ENCODE measurements at regions not wholly inside any gene's neighbourhood (a gene's known extent, or its start where the extent isn't known, plus 50 kb on each side); places are given as distances from the start of the nearest gene placed in this dataset.

DNA sequence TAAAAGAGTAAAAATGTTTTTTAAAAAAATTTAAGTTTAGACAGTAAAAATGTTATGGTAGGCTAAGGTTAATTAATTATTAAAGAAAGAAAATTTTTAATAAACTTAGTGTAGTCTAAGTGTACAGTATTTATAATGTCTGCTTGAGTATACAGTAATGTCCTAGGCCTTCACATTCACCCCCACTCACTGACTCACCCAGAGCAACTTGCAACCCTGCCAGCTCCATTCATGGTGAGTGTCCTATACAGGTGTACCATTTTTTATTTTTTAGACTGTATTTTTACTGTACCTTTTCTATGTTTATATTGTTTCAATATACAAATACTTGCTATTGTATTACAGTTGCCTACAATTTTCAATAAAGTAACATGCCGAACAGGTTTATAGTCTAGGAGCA, 234.1 kb downstream of the AUH start:
- TF ChIP-seq, protein P1, sequence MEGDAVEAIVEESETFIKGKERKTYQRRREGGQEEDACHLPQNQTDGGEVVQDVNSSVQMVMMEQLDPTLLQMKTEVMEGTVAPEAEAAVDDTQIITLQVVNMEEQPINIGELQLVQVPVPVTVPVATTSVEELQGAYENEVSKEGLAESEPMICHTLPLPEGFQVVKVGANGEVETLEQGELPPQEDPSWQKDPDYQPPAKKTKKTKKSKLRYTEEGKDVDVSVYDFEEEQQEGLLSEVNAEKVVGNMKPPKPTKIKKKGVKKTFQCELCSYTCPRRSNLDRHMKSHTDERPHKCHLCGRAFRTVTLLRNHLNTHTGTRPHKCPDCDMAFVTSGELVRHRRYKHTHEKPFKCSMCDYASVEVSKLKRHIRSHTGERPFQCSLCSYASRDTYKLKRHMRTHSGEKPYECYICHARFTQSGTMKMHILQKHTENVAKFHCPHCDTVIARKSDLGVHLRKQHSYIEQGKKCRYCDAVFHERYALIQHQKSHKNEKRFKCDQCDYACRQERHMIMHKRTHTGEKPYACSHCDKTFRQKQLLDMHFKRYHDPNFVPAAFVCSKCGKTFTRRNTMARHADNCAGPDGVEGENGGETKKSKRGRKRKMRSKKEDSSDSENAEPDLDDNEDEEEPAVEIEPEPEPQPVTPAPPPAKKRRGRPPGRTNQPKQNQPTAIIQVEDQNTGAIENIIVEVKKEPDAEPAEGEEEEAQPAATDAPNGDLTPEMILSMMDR (IDR thresholded peaks at IDR 0.05): no peak
- Mint-ChIP-seq H3K4me3 (ENCODE audit: unreplicated experiment) (no peak overlapping the region), H3K27me3 (ENCODE audit: unreplicated experiment) (no peaks in the 10 kb centered on the region), H3K4me1 (ENCODE audit: unreplicated experiment) (peaks cover 24% of the 10 kb centered on the region), H3K27ac (ENCODE audit: unreplicated experiment) (no peak overlapping the region), H3K36me3 (ENCODE audit: unreplicated experiment) (no peaks in the 10 kb centered on the region), H3K9me3 (ENCODE audit: unreplicated experiment) (peaks cover 20% of the 10 kb centered on the region)
- DNase-seq (ENCODE audit: extremely low spot score, unreplicated experiment): no peak

DNA sequence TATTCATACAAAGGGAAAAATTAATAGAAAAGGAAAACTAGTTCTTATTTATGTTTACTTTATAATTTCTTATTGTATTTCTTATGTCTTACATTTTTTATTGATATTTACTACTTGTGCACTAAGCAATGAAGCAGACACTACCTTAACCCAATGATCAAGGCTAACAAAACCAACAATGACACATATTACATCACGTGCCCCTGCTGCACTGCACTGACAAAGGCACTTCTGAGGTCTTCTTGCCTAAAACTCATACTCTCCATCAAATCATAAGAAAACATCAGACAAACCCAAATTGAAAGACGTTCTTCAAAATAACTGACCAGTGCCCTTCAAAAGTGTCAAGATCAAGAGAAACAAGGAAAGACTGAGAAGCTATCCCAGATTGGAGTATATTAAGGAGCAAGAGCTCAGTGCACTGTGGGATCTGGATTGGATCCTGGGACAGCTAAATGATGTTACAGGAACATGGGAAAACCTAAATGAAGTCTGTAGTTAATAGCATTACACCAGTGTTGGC, 230.9 kb downstream of the AUH start:
- Mint-ChIP-seq H3K36me3 (ENCODE audit: unreplicated experiment) (no peaks in the 10 kb centered on the region), H3K4me3 (ENCODE audit: unreplicated experiment) (no peak overlapping the region)

DNA sequence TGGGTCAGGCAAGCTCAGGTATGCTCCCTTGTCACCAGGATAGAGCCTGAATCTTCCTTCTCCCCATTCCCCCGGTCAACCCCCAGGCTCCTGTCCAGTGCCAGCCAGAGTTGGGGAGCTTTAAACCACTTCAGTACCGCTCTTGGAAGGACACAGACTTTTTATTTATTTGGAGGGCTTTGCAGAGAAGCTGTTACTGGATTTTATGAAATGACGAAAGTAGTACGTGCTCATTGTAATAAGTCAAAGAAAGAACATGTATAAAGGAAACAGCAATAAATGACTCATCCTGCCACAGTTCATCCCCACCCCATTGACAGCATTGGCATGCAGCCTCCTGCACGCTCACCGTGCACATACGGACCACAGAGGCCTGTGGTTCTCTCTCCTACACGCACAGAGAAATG, 230.3 kb downstream of the AUH start:
- H3K36me3 Mint-ChIP-seq (ENCODE audit: unreplicated experiment): no peaks in the 10 kb centered on the region
- peak overlapping the region; percentile 95 for H3K27ac Mint-ChIP-seq (ENCODE audit: unreplicated experiment)
- H3K27me3 Mint-ChIP-seq (ENCODE audit: unreplicated experiment): no peaks in the 10 kb centered on the region
- DNase-seq (ENCODE audit: extremely low spot score, unreplicated experiment): no peak
- H3K4me1 Mint-ChIP-seq (ENCODE audit: unreplicated experiment): peaks cover 37% of the 10 kb centered on the region
- no peak overlapping the region for H3K4me3 Mint-ChIP-seq (ENCODE audit: unreplicated experiment)
- TF ChIP-seq, protein P1 (IDR thresholded peaks at IDR 0.05): no peak
- H3K9me3 Mint-ChIP-seq (ENCODE audit: unreplicated experiment): no peaks in the 10 kb centered on the region

More for the DNA sequence above, 230.9 kb downstream of the AUH start:
- TF ChIP-seq, protein P1 (IDR thresholded peaks at IDR 0.05): no peak
- no peaks in the 10 kb centered on the region for H3K9me3 Mint-ChIP-seq (ENCODE audit: unreplicated experiment)
- DNase-seq (ENCODE audit: extremely low spot score, unreplicated experiment): no peak
- no peaks in the 10 kb centered on the region for H3K27me3 Mint-ChIP-seq (ENCODE audit: unreplicated experiment)
- peaks cover 37% of the 10 kb centered on the region for H3K4me1 Mint-ChIP-seq (ENCODE audit: unreplicated experiment)
- H3K27ac Mint-ChIP-seq (ENCODE audit: unreplicated experiment): peak overlapping the region; percentile 95

DNA sequence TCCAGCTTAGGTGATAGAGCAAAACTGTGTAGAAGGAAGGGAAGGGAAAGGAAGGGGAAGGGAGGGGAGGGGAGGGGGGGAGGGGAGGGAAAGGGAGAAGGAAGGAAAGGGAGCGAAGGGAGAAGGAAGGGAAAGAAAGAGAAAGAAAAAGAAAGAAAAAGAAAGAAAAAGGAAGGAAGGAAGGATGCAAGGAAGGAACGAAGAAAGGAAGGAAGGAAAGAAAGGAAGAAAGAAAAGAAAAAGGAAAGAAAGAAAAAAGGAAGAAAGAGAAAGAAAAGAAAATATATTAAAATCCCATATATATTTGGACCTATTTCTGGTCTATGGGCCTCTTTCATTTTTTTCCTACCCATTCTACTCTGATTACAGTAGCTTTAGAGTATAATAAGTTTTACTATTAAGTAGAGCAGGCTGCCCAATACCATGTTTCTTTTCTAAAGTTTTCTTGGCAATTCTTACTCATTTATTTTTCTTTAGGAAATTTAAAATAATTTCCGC, 229.1 kb downstream of the AUH start:
- no peaks in the 10 kb centered on the region for H3K9me3 Mint-ChIP-seq (ENCODE audit: unreplicated experiment)
- no peaks in the 10 kb centered on the region for H3K27me3 Mint-ChIP-seq (ENCODE audit: unreplicated experiment)
- H3K36me3 Mint-ChIP-seq (ENCODE audit: unreplicated experiment): no peaks in the 10 kb centered on the region
- no peak overlapping the region for H3K4me3 Mint-ChIP-seq (ENCODE audit: unreplicated experiment)
- no peak for DNase-seq (ENCODE audit: extremely low spot score, unreplicated experiment)
- TF ChIP-seq, protein P1 (IDR thresholded peaks at IDR 0.05): no peak
- H3K4me1 Mint-ChIP-seq (ENCODE audit: unreplicated experiment): peaks cover 37% of the 10 kb centered on the region
- H3K27ac Mint-ChIP-seq (ENCODE audit: unreplicated experiment): peak overlapping the region; percentile 95

DNA sequence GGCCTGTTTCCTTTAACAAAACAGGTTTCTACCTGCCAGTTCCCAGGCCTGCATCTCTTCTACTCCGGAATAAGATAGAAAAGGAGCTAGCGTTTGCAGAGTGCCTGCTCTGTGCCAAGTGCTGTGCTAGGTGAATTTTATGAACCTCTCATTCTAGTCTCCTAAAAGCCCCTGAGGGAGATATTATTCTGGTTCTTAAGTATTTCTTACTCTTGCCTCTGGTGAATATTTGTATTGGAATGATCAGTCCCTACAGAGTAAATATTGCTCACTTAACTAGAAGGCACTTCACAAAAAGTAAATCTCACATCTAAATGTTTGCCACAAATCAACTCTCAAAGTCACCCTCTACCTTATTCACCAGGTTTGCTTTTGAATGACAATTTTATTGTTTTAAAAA, 227.1 kb downstream of the AUH start:
- no peaks in the 10 kb centered on the region for H3K9me3 Mint-ChIP-seq (ENCODE audit: unreplicated experiment)

More for the DNA sequence above, 227.1 kb downstream of the AUH start:
- Mint-ChIP-seq H3K36me3 (ENCODE audit: unreplicated experiment) (no peaks in the 10 kb centered on the region), H3K4me3 (ENCODE audit: unreplicated experiment) (no peak overlapping the region), H3K4me1 (ENCODE audit: unreplicated experiment) (peaks cover 37% of the 10 kb centered on the region), H3K27me3 (ENCODE audit: unreplicated experiment) (no peaks in the 10 kb centered on the region), H3K27ac (ENCODE audit: unreplicated experiment) (no peak overlapping the region)
- no peak for DNase-seq (ENCODE audit: extremely low spot score, unreplicated experiment)
- TF ChIP-seq, protein P1 (IDR thresholded peaks at IDR 0.05): no peak
